Caco-2 (cell line): ENCODE measurements at regions not wholly inside any gene's neighbourhood (a gene's known extent, or its start where the extent isn't known, plus 50 kb on each side); places are given as distances from the start of the nearest gene placed in this dataset.

Experiments
- BruUV-seq: library from RNA; stranded (reverse); fragments of 400-500 nt; replicated peaks from 2 replicates; lab custom pipeline; 2021; lab: Mats Ljungman, UMichigan
- CTCF ChIA-PET: fragments of 300-600 bp; sonication (Branson Sonifier 250); formaldehyde crosslinking; loops from one replicate; lab custom pipeline; 2022; ENCODE audit warnings: antibody characterized with exemption; lab: Charles Lee
- POLR2A ChIA-PET: fragments of 300-600 bp; sonication (Branson Sonifier 250); formaldehyde crosslinking; loops from one replicate; lab custom pipeline; 2022; ENCODE audit warnings: antibody characterized with exemption; lab: Charles Lee
- DNase-seq, 2 experiments: peaks; one replicate each; pipeline versions ENCODE4 v3.0.0 to v3.0.0-alpha.2; 2020 to 2022
- H3K27me3 ChIP-seq: replicated peaks from 2 replicates; pipeline ENCODE4 v1.6.0; 2011; ENCODE audit warnings: low read length; ENCODE audit not compliant: control insufficient read depth, insufficient read depth
- H3K36me3 ChIP-seq: 2 replicates; pipeline ENCODE4 v1.5.1; 2011; ENCODE audit warnings: low read length; ENCODE audit not compliant: control insufficient read depth, insufficient read depth
- H3K4me1 ChIP-seq: fragments of 250-450 bp; sonication (Bioruptor Pico); 2 replicates; pipeline ENCODE4 v1.5.1; 2020; ENCODE audit warnings: mild to moderate bottlenecking
- H3K4me3 ChIP-seq: 2 replicates; pipeline ENCODE4 v1.5.1; 2011; ENCODE audit warnings: low read depth, mild to moderate bottlenecking, control low read depth, low read length
- H3K9me3 ChIP-seq: fragments of 250-450 bp; sonication (Bioruptor Pico); 2 replicates; pipeline ENCODE4 v1.5.1; 2020; ENCODE audit warnings: mild to moderate bottlenecking, moderate library complexity
- H3K27ac Mint-ChIP-seq: one replicate; pipeline ENCODE4 v1.8.0; 2022; ENCODE audit warnings: mixed read lengths; ENCODE audit not compliant: unreplicated experiment
- H3K27me3 Mint-ChIP-seq: one replicate; pipeline ENCODE4 v1.8.0; 2022; ENCODE audit warnings: mixed read lengths; ENCODE audit not compliant: insufficient read depth, unreplicated experiment
- H3K36me3 Mint-ChIP-seq: one replicate; pipeline ENCODE4 v1.8.0; 2022; ENCODE audit warnings: mild to moderate bottlenecking, mixed read lengths; ENCODE audit not compliant: insufficient read depth, unreplicated experiment
- H3K4me1 Mint-ChIP-seq: one replicate; pipeline ENCODE4 v1.8.0; 2022; ENCODE audit warnings: low read depth, mixed read lengths; ENCODE audit not compliant: unreplicated experiment
- H3K4me3 Mint-ChIP-seq: one replicate; pipeline ENCODE4 v1.8.0; 2022; ENCODE audit warnings: mild to moderate bottlenecking, moderate library complexity, mixed read lengths; ENCODE audit not compliant: unreplicated experiment
- H3K9me3 Mint-ChIP-seq: one replicate; pipeline ENCODE4 v1.8.0; 2022; ENCODE audit warnings: mixed read lengths; ENCODE audit not compliant: unreplicated experiment
- intact Hi-C: fragments of 100-400 bp; cut with micrococcal nuclease; formaldehyde crosslinking; loops from one replicate; pipeline ENCODE4 v1.10.0; 2022; ENCODE audit not compliant: unreplicated experiment
- TF ChIP-seq, protein P1 (sequence below), 2 experiments: fragments of 200-600 bp in 1 of 2; IDR thresholded peaks; 1 replicate in 1 of 2; 2 replicates in 1 of 2; pipeline versions ENCODE4 v1.5.1 to v1.8.0; 2011 to 2022; ENCODE audit warnings: antibody characterized with exemption in 1 of 2, control low read depth in 1 of 2, inconsistent platforms in 1 of 2, low read depth in 1 of 2, low read length in 1 of 2, mild to moderate bottlenecking in 1 of 2, moderate library complexity in 1 of 2; ENCODE audit not compliant: insufficient read depth in 1 of 2, severe bottlenecking in 1 of 2, unreplicated experiment in 1 of 2

DNA sequence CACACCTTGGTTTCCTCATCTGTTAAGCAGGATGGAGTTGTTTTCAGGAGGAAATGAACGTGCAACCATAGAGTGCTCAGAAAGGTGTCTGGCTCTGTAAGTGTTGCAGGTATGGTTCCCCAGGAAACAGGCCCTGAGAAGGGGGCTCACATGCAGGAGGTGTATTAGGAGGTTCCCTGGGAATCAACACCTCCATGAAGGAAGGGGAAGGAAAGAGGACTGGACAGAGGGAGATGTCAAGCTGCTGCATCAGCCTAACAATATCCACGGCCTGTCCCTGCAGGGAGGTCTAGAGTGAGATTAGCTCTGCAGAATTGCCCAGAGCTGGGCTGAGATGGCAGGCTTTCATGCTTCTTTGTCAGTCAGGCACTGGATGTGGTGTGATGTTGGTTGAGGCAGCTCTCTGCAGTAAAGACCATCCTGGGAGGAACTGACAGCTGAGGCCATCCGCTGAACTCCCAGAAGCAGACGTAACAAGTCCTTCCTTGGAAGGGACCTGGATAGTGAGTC, 373.3 kb downstream of the ZNF536 start:
- H3K27me3 Mint-ChIP-seq, result peaks cover 18% of the 10 kb centered on the region
- H3K36me3 ChIP-seq, result no peaks in the 10 kb centered on the region
- H3K4me1 Mint-ChIP-seq, result no peaks in the 10 kb centered on the region
- intact Hi-C loops, result no loop called here
- no peaks in the 10 kb centered on the region; the same call in 1 of the 2 replicates for H3K27me3 ChIP-seq
- H3K36me3 Mint-ChIP-seq, result no peaks in the 10 kb centered on the region
- H3K9me3 ChIP-seq, result 0 out of 2 replicates have a peak, but pooled peaks cover 5% of the 10 kb centered on the region
- no peak overlapping the region for H3K4me3 Mint-ChIP-seq
- no TSS peak for BruUV-seq
- ChIA-PET CTCF (no interaction called here), POLR2A (no interaction called here)
- no peak overlapping the region for H3K4me3 ChIP-seq
- DNase-seq, result no peak
- no peak overlapping the region for H3K27ac Mint-ChIP-seq
- TF ChIP-seq, protein P1, sequence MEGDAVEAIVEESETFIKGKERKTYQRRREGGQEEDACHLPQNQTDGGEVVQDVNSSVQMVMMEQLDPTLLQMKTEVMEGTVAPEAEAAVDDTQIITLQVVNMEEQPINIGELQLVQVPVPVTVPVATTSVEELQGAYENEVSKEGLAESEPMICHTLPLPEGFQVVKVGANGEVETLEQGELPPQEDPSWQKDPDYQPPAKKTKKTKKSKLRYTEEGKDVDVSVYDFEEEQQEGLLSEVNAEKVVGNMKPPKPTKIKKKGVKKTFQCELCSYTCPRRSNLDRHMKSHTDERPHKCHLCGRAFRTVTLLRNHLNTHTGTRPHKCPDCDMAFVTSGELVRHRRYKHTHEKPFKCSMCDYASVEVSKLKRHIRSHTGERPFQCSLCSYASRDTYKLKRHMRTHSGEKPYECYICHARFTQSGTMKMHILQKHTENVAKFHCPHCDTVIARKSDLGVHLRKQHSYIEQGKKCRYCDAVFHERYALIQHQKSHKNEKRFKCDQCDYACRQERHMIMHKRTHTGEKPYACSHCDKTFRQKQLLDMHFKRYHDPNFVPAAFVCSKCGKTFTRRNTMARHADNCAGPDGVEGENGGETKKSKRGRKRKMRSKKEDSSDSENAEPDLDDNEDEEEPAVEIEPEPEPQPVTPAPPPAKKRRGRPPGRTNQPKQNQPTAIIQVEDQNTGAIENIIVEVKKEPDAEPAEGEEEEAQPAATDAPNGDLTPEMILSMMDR (IDR thresholded peaks at IDR 0.05; ENCODE audit: insufficient read depth in 1 of 2, low read depth in 1 of 2, low read length in 1 of 2, severe bottlenecking in 1 of 2, unreplicated experiment in 1 of 2), result no peak
- no peaks in the 10 kb centered on the region for H3K4me1 ChIP-seq
- H3K9me3 Mint-ChIP-seq, result peaks cover 24% of the 10 kb centered on the region

DNA sequence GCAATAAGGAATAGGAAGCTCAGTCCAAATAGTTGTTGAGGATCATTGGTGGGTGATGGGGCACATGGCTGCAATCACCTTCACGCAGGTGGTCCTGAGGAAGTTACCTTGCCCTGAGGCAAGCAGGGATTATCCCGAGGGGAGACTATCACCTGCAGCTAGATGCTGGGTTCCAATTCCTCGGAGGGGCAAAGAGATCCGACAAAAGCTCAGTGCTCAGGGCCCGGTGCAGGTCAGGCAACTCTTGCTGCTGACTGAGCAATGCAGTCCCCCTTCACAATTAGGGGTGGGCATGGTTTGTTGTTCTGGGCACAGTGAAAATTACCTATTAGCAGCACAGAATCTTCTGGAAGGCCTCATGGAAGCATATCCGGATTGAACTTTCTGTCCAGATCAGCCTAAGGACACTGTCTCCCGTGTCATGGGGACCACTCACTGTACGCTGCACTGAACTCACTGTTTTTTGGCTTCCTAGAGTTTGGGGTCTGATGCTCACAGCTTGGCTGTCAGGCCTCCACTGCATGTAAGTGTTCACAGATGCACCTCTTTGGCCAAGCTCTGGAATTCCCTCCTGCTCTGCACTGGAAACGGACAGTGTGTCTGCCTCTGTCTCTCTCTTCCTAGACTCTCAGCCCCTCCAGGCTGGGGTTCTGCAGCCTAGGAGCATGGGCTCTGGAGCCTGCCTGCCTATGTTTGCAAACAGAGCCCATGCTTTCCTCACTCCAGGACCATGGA, 372.7 kb downstream of the ZNF536 start:
- intact Hi-C loops, result no loop called here
- Mint-ChIP-seq H3K27ac (no peak overlapping the region), H3K4me1 (no peaks in the 10 kb centered on the region), H3K9me3 (peaks cover 18% of the 10 kb centered on the region), H3K36me3 (no peaks in the 10 kb centered on the region), H3K27me3 (peaks cover 18% of the 10 kb centered on the region), H3K4me3 (no peak overlapping the region)
- Histone ChIP-seq H3K9me3 (0 out of 2 replicates have a peak, but pooled peaks cover 1% of the 10 kb centered on the region), H3K4me3 (no peak overlapping the region), H3K4me1 (no peaks in the 10 kb centered on the region), H3K36me3 (no peaks in the 10 kb centered on the region), H3K27me3 (no peaks in the 10 kb centered on the region; the same call in 1 of the 2 replicates)
- BruUV-seq, result no TSS peak
- ChIA-PET POLR2A (no interaction called here), CTCF (no interaction called here)
- no peak for DNase-seq
- TF ChIP-seq, protein P1 (IDR thresholded peaks at IDR 0.05; ENCODE audit: insufficient read depth in 1 of 2, low read depth in 1 of 2, low read length in 1 of 2, severe bottlenecking in 1 of 2, unreplicated experiment in 1 of 2), result no peak

DNA sequence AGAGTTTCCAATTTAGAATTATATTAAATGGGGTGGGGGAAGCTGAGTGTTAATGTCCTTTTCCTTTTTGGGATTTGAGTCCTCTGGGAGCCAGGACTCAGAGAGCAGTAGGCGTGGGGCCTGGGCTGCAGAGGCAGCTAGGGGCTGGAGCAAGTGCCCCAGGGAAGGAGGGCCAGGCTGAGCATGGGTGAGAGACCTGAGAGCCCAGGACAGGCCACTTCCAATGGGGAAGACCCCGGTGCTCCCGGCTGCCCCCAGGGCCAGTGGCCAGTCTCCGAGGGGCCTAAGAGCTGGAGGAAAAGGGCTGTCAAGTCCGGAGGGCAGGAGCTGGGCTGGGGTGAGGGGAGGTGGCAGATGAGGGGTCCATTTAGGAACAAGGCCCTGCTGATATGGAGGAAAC, 371.5 kb downstream of the ZNF536 start:
- no peak overlapping the region for H3K4me3 Mint-ChIP-seq
- Histone ChIP-seq H3K4me1 (no peaks in the 10 kb centered on the region), H3K9me3 (no peaks in the 10 kb centered on the region), H3K27me3 (no peaks in the 10 kb centered on the region; the same call in 1 of the 2 replicates), H3K4me3 (no peak overlapping the region), H3K36me3 (no peaks in the 10 kb centered on the region)
- H3K36me3 Mint-ChIP-seq, result no peaks in the 10 kb centered on the region
- H3K27me3 Mint-ChIP-seq, result peaks cover 19% of the 10 kb centered on the region
- intact Hi-C loops, result no loop called here
- no peak overlapping the region for H3K27ac Mint-ChIP-seq
- DNase-seq, result no peak
- TF ChIP-seq, protein P1 (IDR thresholded peaks at IDR 0.05; ENCODE audit: insufficient read depth in 1 of 2, low read depth in 1 of 2, low read length in 1 of 2, severe bottlenecking in 1 of 2, unreplicated experiment in 1 of 2), result no peak
- no TSS peak for BruUV-seq
- CTCF ChIA-PET, result no interaction called here
- POLR2A ChIA-PET, result no interaction called here
- H3K9me3 Mint-ChIP-seq, result peaks cover 6% of the 10 kb centered on the region
- no peaks in the 10 kb centered on the region for H3K4me1 Mint-ChIP-seq
